HepG2 (cell line): ENCODE measurements at regions not wholly inside any gene's neighbourhood (a gene's known extent, or its start where the extent isn't known, plus 50 kb on each side); places are given as distances from the start of the nearest gene placed in this dataset.

ENCODE experiments used
- ATAC-seq: fragments of 200-7000 bp; cut with Tn5 transposase; 3 replicates; pipeline ENCODE4 v1.9.1; 2020; ENCODE audit warnings: mild to moderate bottlenecking, moderate library complexity
- BruUV-seq: library from RNA; stranded (reverse); fragments of 400-500 nt; replicated peaks from 2 replicates; lab custom pipeline; 2021; lab: Mats Ljungman, UMichigan
- CTCF ChIA-PET: fragments of 300-600 bp; formaldehyde crosslinking; extraction: SDS; loops from one replicate; lab custom pipeline; 2021; ENCODE audit warnings: low total read pairs, inconsistent platforms, low intra/inter-chr PET ratio; lab: Yijun Ruan, JAX
- POLR2A ChIA-PET: fragments of 350-600 bp; sonication (Branson Sonifier 250); formaldehyde crosslinking; loops from one replicate; lab custom pipeline; 2020; ENCODE audit warnings: antibody characterized with exemption, inconsistent platforms; lab: Yijun Ruan, JAX
- DNase-seq: peaks from one replicate; pipeline ENCODE4 v3.0.0-alpha.2; 2015; ENCODE audit warnings: low spot score
- FAIRE-seq: peaks from 3 replicates; lab custom pipeline; 2011; peaks lifted over from hg19 to GRCh38; lab: Jason Lieb, UNC
- H2AFZ ChIP-seq: one replicate; pipeline ENCODE4 v1.6.1; 2011; ENCODE audit warnings: low read length, inconsistent platforms
- H3K27ac ChIP-seq: fragments of 300-600 bp; 3 replicates; pipeline ENCODE4 v1.8.0; 2011; ENCODE audit warnings: mixed run types, mild to moderate bottlenecking, mixed read lengths, low read length, inconsistent platforms; ENCODE audit not compliant: insufficient read depth; ENCODE audit errors: extremely low read length
- H3K27me3 ChIP-seq, 2 experiments: fragments of 200-600 bp in 1 of 2; 2 replicates in 1 of 2; 3 replicates in 1 of 2; pipeline versions ENCODE4 v1.6.0 to v1.8.0; 2011; ENCODE audit warnings: low read length in 2 of 2, mild to moderate bottlenecking in 2 of 2, moderate library complexity in 2 of 2, inconsistent platforms in 1 of 2; ENCODE audit not compliant: insufficient read depth in 2 of 2, control insufficient read depth in 1 of 2
- H3K36me3 ChIP-seq, 2 experiments: fragments of 200-600 bp in 1 of 2; replicated peaks in 1 of 2; 2 replicates in 1 of 2; 3 replicates in 1 of 2; pipeline versions ENCODE4 v1.5.1 to v1.8.0; 2011; ENCODE audit warnings: low read length in 2 of 2, inconsistent platforms in 1 of 2; ENCODE audit not compliant: insufficient read depth in 2 of 2, control insufficient read depth in 1 of 2
- H3K4me1 ChIP-seq: 2 replicates; pipeline ENCODE4 v1.5.1; 2012; ENCODE audit warnings: low read length, inconsistent platforms; ENCODE audit not compliant: insufficient read depth
- H3K4me2 ChIP-seq: 2 replicates; pipeline ENCODE4 v1.6.0; 2011; ENCODE audit warnings: low read depth, low read length, inconsistent platforms
- H3K4me3 ChIP-seq, 3 experiments: fragments of 200-600 bp in 1 of 3; sonication (generic), shearing (Covaris generic) in 1 of 3; replicated peaks in 1 of 3; 2 replicates each; pipeline ENCODE4 v1.5.1; 2011 to 2016; ENCODE audit warnings: low read length in 3 of 3, inconsistent platforms in 2 of 3, low read depth in 2 of 3, mild to moderate bottlenecking in 2 of 3, control low read depth in 1 of 3, mixed read lengths in 1 of 3; ENCODE audit not compliant: insufficient read depth in 1 of 3
- H3K79me2 ChIP-seq: one replicate; pipeline ENCODE4 v1.6.1; 2011; ENCODE audit warnings: low read length, inconsistent platforms; ENCODE audit not compliant: insufficient read depth
- H3K9ac ChIP-seq: 2 replicates; pipeline ENCODE4 v1.6.0; 2011; ENCODE audit warnings: mild to moderate bottlenecking, low read depth, low read length, inconsistent platforms; ENCODE audit not compliant: insufficient read depth
- H3K9me3 ChIP-seq: 2 replicates; pipeline ENCODE4 v1.5.1; 2012; ENCODE audit warnings: mild to moderate bottlenecking, low read length
- H4K20me1 ChIP-seq: 2 replicates; pipeline ENCODE4 v1.6.0; 2011; ENCODE audit warnings: inconsistent platforms, mild to moderate bottlenecking, low read length, moderate library complexity; ENCODE audit not compliant: insufficient read depth
- AKAP8 ChIP-seq: sonication (generic); formaldehyde crosslinking; IDR thresholded peaks from 2 replicates; pipeline ENCODE4 v1.5.1; 2020; ENCODE audit warnings: mild to moderate bottlenecking, missing genetic modification reagents
- MAFK ChIP-seq, 2 experiments: IDR thresholded peaks in 1 of 2; conservative IDR thresholded peaks in 1 of 2; 2 replicates each; pipeline ENCODE4 v1.6.1; 2011; ENCODE audit warnings: improper control_type of control experiment in 2 of 2, low read length in 2 of 2
- ZBTB3 ChIP-seq: sonication (generic); formaldehyde crosslinking; IDR thresholded peaks from 2 replicates; pipeline ENCODE4 v1.4.0; 2020; ENCODE audit warnings: low read depth, mild to moderate bottlenecking, moderate library complexity, missing genetic modification reagents, borderline replicate concordance
- ZBTB7A ChIP-seq: sonication (generic); formaldehyde crosslinking; IDR thresholded peaks from 2 replicates; pipeline ENCODE4 v1.8.0; 2022; ENCODE audit warnings: mild to moderate bottlenecking, missing genetic modification reagents
- ZNF530 ChIP-seq: sonication (generic); formaldehyde crosslinking; IDR thresholded peaks from 2 replicates; pipeline ENCODE4 v1.5.0; 2020; ENCODE audit warnings: low read depth, mild to moderate bottlenecking, missing genetic modification reagents
- ZNF557 ChIP-seq: sonication (generic); formaldehyde crosslinking; IDR thresholded peaks from 2 replicates; pipeline ENCODE4 v1.4.0; 2020; ENCODE audit warnings: missing genetic modification reagents
- WGBS: methylation state at CpG from one replicate; pipeline ENCODE4 v1.1.6; 2017; ENCODE audit warnings: low lambda C conversion rate; 5-methylcytosine and 5-hydroxymethylcytosine counted together
- in situ Hi-C: cut with HindIII; loops from 2 replicates; pipeline ENCODE4 v1.10.0; 2017; ENCODE audit warnings: low pct_unique_long_range_greater_than_20kb; ENCODE audit not compliant: extremely low pct_ligation_motif_present
- intact Hi-C: fragments of 100-400 bp; cut with micrococcal nuclease; formaldehyde crosslinking; loops from one replicate; pipeline ENCODE4 v1.10.0; 2022; ENCODE audit not compliant: unreplicated experiment

DNA sequence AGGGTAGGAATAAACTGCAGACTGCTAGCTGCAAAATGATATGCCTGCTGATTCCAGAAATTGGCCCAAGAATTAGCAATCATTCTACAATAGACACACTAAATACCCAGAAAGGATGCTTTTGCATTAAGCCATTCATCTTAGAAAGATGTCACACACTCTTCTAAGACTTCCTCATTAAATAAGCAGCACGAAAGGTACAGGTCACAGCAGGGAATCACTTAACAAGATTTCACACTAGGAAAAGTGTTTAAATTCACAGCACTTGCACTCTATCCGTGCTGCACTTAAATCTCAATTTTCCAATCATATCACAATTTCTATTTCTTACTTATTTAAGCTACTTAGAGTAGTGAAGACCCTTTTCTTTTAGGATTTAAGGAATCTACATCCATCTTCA is 372.8 kb upstream of the CBLB start:
- Histone ChIP-seq H3K9ac (no peak overlapping the region), H3K27me3 (no peaks in the 10 kb centered on the region), H2AFZ (no peak overlapping the region), H3K4me1 (no peaks in the 10 kb centered on the region), H3K4me3 (no peak overlapping the region), H3K4me2 (no peak overlapping the region), H3K36me3 (no peaks in the 10 kb centered on the region), H4K20me1 (no peaks in the 10 kb centered on the region), H3K9me3 (no peaks in the 10 kb centered on the region; the same call in 1 of the 2 replicates), H3K27ac (no peak overlapping the region), H3K79me2 (no peaks in the 10 kb centered on the region)
- ChIA-PET POLR2A (no interaction called here), CTCF (no interaction called here)
- DNase-seq = no peak
- BruUV-seq = no TSS peak
- no peak for ATAC-seq
- WGBS = 4% methylated on average over 2 of the region's 2 CpGs
- intact Hi-C loops = no loop called here
- FAIRE-seq = no peak
- no peak for TF ChIP-seq ZNF557 (CRISPR knock-in tag)
- in situ Hi-C loops = no loop called here

- no peaks in the 10 kb centered on the region for H3K79me2 ChIP-seq
- H3K9me3 ChIP-seq = no peaks in the 10 kb centered on the region; the same call in 1 of the 2 replicates
- H3K4me3 ChIP-seq = no peak overlapping the region
These were observed 374.0 kb upstream of the CBLB start for GRCh38 chr3:106242781-106243180.

More at GRCh38 chr3:106242781-106243180, 374.0 kb upstream of the CBLB start:
- no peak for FAIRE-seq
- Histone ChIP-seq H3K27me3 (no peaks in the 10 kb centered on the region), H2AFZ (no peak overlapping the region), H3K4me2 (no peak overlapping the region), H3K36me3 (no peaks in the 10 kb centered on the region), H4K20me1 (no peaks in the 10 kb centered on the region)
- CTCF ChIA-PET = no interaction called here
- ATAC-seq = no peak
- DNase-seq = no peak
- no peak for TF ChIP-seq ZBTB7A (CRISPR knock-in tag)
- peak in 1 of 2 experiments; percentile 56; a peak in 2 of 4 replicates for TF ChIP-seq MAFK (conservative IDR thresholded peaks at IDR 0.05 in 1 of 2, IDR thresholded peaks at IDR 0.05 in 1 of 2; ENCODE audit: low read length in 2 of 2)
- no peak for TF ChIP-seq AKAP8 (CRISPR knock-in tag)
- no peak for TF ChIP-seq ZBTB3 (CRISPR knock-in tag)
- TF ChIP-seq ZNF530 = no peak
- TF ChIP-seq, all 625 proteins: peak for 1
- WGBS = 4% methylated on average over 3 of the region's 3 CpGs
- H3K4me1 ChIP-seq = no peaks in the 10 kb centered on the region
- BruUV-seq = no TSS peak
- H3K9ac ChIP-seq = no peak overlapping the region
- POLR2A ChIA-PET = no interaction called here
- intact Hi-C loops = no loop called here
- H3K27ac ChIP-seq = no peak overlapping the region
- in situ Hi-C loops = no loop called here
